ENCODE measurements at regions not wholly inside any gene's neighbourhood (a gene's known extent, or its start where the extent isn't known, plus 50 kb on each side); places are given as distances from the start of the nearest gene placed in this dataset.

- H3K4me3 ChIP-seq, result no peak overlapping the region
- H3K36me3 ChIP-seq, result no peaks in the 10 kb centered on the region
- intact Hi-C loops (cut with DNase I), result no loop called here
- WGBS, 3 donors, result 76 to 80% (median 78%) methylated on average over 4 of the region's 4 CpGs
- no peak for DNase-seq
- H3K4me1 ChIP-seq (ENCODE audit: insufficient read depth), result no peaks in the 10 kb centered on the region
- no peak overlapping the region for H3K27ac ChIP-seq
- TF ChIP-seq CTCF (IDR thresholded peaks at IDR 0.05) (no peak), EP300 (IDR thresholded peaks at IDR 0.05) (no peak), POLR2A (IDR thresholded peaks at IDR 0.05) (no peak)
- no peaks in the 10 kb centered on the region for H3K9me3 ChIP-seq
- no peaks in the 10 kb centered on the region for H3K27me3 ChIP-seq
Measured at GRCh38 chr11:92870196-92870832, 99.1 kb upstream of the MTNR1B start.

- no peak overlapping the region for H3K27ac ChIP-seq
- no peaks in the 10 kb centered on the region for H3K9me3 ChIP-seq
- H3K4me3 ChIP-seq, result no peak overlapping the region
- no peak for TF ChIP-seq CTCF (IDR thresholded peaks at IDR 0.05)
- TF ChIP-seq POLR2A (IDR thresholded peaks at IDR 0.05), result no peak
- intact Hi-C loops (cut with DNase I), result no loop called here
- no peaks in the 10 kb centered on the region for H3K27me3 ChIP-seq
- DNase-seq, result no peak
- no peaks in the 10 kb centered on the region for H3K4me1 ChIP-seq (ENCODE audit: insufficient read depth)
- 79 to 90% (median 84%) methylated on average over 2 of the region's 2 CpGs for WGBS, 3 donors
- no peaks in the 10 kb centered on the region for H3K36me3 ChIP-seq
Measured at GRCh38 chr11:92873551-92873950, 95.9 kb upstream of the MTNR1B start.

GRCh38 chr11:92875473-92875872 lies 94.0 kb upstream of the MTNR1B start:
- H3K4me3 ChIP-seq, result no peak overlapping the region
- H3K27me3 ChIP-seq, result no peaks in the 10 kb centered on the region
- H3K36me3 ChIP-seq, result no peaks in the 10 kb centered on the region
- TF ChIP-seq CTCF (IDR thresholded peaks at IDR 0.05), result no peak
- no peak for TF ChIP-seq POLR2A (IDR thresholded peaks at IDR 0.05)
- no peak for TF ChIP-seq EP300 (IDR thresholded peaks at IDR 0.05)
- 89 to 91% (median 91%) methylated on average over 4 of the region's 4 CpGs for WGBS, 3 donors
- DNase-seq, result no peak
- no peaks in the 10 kb centered on the region for H3K9me3 ChIP-seq
- no peaks in the 10 kb centered on the region for H3K4me1 ChIP-seq (ENCODE audit: insufficient read depth)
- no peak overlapping the region for H3K27ac ChIP-seq
- intact Hi-C loops (cut with DNase I), result no loop called here

- H3K4me1 ChIP-seq (ENCODE audit: insufficient read depth), result no peaks in the 10 kb centered on the region
- WGBS, 3 donors, result 87 to 93% (median 88%) methylated on average over 4 of the region's 4 CpGs
- no peak overlapping the region for H3K4me3 ChIP-seq
- H3K27ac ChIP-seq, result no peak overlapping the region
- intact Hi-C loops (cut with DNase I), result no loop called here
- DNase-seq, result no peak
- H3K9me3 ChIP-seq, result no peaks in the 10 kb centered on the region
- no peaks in the 10 kb centered on the region for H3K27me3 ChIP-seq
- TF ChIP-seq CTCF (IDR thresholded peaks at IDR 0.05) (no peak), POLR2A (IDR thresholded peaks at IDR 0.05) (no peak), EP300 (IDR thresholded peaks at IDR 0.05) (no peak)
- no peaks in the 10 kb centered on the region for H3K36me3 ChIP-seq
Measured at GRCh38 chr11:92879086-92879485, 90.4 kb upstream of the MTNR1B start.
